GM18502 (cell line): ENCODE measurements at regions not wholly inside any gene's neighbourhood (a gene's known extent, or its start where the extent isn't known, plus 50 kb on each side); places are given as distances from the start of the nearest gene placed in this dataset.
"Not testable (repeated sequence)": the region's sequence is repeated elsewhere in the genome, so short reads cannot be mapped to it uniquely, and the experiment has no call there.

Experiments
- ATAC-seq: cut with Tn5 transposase; IDR thresholded peaks from one replicate; pipeline ENCODE4 v1.9.1; 2021; ENCODE audit warnings: mild to moderate bottlenecking; ENCODE audit not compliant: unreplicated experiment, poor library complexity

DNA sequence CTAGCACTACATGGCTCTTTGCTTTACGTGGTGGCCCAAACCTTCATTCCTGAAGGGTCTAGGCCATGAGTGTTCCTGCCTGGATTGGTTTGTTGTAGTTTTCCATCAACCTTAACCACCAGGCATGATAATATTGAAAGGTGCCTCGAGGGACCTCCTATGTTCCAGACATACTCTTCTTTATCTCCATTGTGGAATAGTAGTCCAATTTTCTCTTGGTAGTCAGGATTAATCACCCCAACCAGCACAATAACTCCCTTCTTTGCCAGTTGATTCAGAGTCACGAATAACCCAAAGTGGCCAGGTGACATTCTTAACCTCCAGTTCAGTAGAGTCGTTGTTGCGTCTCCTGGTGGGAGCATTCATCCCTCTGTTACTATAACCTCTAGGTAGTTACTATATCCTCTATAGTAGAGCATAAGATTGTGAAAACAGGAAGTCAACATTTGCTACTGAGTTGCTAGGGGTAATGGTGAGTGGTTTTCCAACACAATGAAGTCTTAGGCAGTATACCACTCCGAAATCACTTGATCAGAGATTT is 88.1 kb upstream of the FAM240B start:
- not testable (repeated sequence) for ATAC-seq

DNA sequence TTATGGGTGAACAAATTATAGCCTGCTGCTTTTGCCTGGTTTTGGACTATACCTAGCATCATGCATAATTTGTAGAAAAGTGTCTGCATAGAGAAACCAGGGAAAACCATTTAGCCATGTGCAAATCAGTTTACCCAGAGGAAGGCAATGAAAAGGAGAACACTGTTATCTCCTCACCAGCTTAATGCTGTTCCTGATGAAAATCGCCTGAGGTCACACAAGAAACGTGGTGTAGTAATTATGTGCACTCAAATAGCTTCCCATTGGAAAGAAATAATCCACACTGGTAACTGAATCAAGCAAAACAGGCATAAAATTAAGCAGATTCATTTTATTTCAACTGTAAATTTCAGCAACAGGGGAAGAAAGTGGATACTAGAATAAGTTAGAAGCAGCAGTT is 51.7 kb upstream of the FAM240B start:
- ATAC-seq = no peak
